Activated naive CD4-positive, alpha-beta T cell treated with anti-CD3 and anti-CD28 coated beads, Interleukin-2, amount 50 U/mL, for 72 hours (primary cell): ENCODE measurements at regions not wholly inside any gene's neighbourhood (a gene's known extent, or its start where the extent isn't known, plus 50 kb on each side); places are given as distances from the start of the nearest gene placed in this dataset.

Source experiments
- ATAC-seq, 2 donors: fragments of 150-1000 bp; cut with Tn5 transposase; 2 replicates each; pipeline ENCODE4 v1.10.0; 2021; ENCODE audit warnings: mild to moderate bottlenecking in 2 of 2, moderate library complexity in 2 of 2
- DNase-seq, 2 donors: peaks; one replicate each; pipeline ENCODE4 v3.0.0; 2021 to 2022; ENCODE audit warnings: low spot score in 2 of 2
- H3K27ac Mint-ChIP-seq, 2 donors: one replicate each; pipeline ENCODE4 v1.8.0; 2022; ENCODE audit warnings: mild to moderate bottlenecking in 2 of 2, mixed read lengths in 2 of 2
- H3K36me3 Mint-ChIP-seq, 2 donors: one replicate each; pipeline ENCODE4 v1.8.0; 2022; ENCODE audit warnings: mixed read lengths in 2 of 2
- H3K9me3 Mint-ChIP-seq, 2 donors: one replicate each; pipeline ENCODE4 v1.8.0; 2022; ENCODE audit warnings: mixed read lengths in 2 of 2

- ATAC-seq (no peak), DNase-seq (no peak)
- Mint-ChIP-seq H3K36me3 (peaks cover 0 to 5% of the 10 kb centered on the region in 2 donors), H3K27ac (no peak overlapping the region), H3K9me3 (peaks cover 15 to 29% of the 10 kb centered on the region in 2 donors)
Observed at GRCh38 chr12:127416796-127417195, 850.2 kb upstream of the TMEM132C start.

- no peak for ATAC-seq
- Mint-ChIP-seq H3K9me3 (peaks cover 18 to 23% of the 10 kb centered on the region in 2 donors), H3K36me3 (peaks cover 0 to 5% of the 10 kb centered on the region in 2 donors), H3K27ac (no peak overlapping the region)
- DNase-seq, result no peak
Observed at GRCh38 chr12:127419111-127419510, 847.9 kb upstream of the TMEM132C start.

GRCh38 chr12:127421614-127422013 lies 845.4 kb upstream of the TMEM132C start:
- peaks cover 22 to 24% of the 10 kb centered on the region in 2 donors for H3K9me3 Mint-ChIP-seq
- DNase-seq (no peak), ATAC-seq (no peak)
- H3K36me3 Mint-ChIP-seq, result peaks cover 0 to 5% of the 10 kb centered on the region in 2 donors
- no peak overlapping the region for H3K27ac Mint-ChIP-seq

GRCh38 chr12:127422935-127423566 lies 843.9 kb upstream of the TMEM132C start:
- Mint-ChIP-seq H3K36me3 (peaks cover 0 to 5% of the 10 kb centered on the region in 2 donors), H3K27ac (no peak overlapping the region), H3K9me3 (peaks cover 13 to 18% of the 10 kb centered on the region in 2 donors)
- no peak for ATAC-seq
- no peak for DNase-seq

- no peak for DNase-seq
- ATAC-seq, result no peak
- H3K27ac Mint-ChIP-seq, result no peak overlapping the region
- no peaks in the 10 kb centered on the region for H3K36me3 Mint-ChIP-seq
- H3K9me3 Mint-ChIP-seq, result peaks cover 8 to 12% of the 10 kb centered on the region in 2 donors
Observed at GRCh38 chr12:127425474-127425873, 841.5 kb upstream of the TMEM132C start.

GRCh38 chr12:127428420-127428819 lies 838.5 kb upstream of the TMEM132C start:
- ATAC-seq, result no peak
- H3K36me3 Mint-ChIP-seq, result no peaks in the 10 kb centered on the region
- peaks cover 7 to 8% of the 10 kb centered on the region in 2 donors for H3K9me3 Mint-ChIP-seq
- H3K27ac Mint-ChIP-seq, result no peak overlapping the region
- no peak for DNase-seq

- ATAC-seq (no peak), DNase-seq (no peak)
- H3K9me3 Mint-ChIP-seq, result peaks cover 8 to 13% of the 10 kb centered on the region in 2 donors
- no peak overlapping the region for H3K27ac Mint-ChIP-seq
- H3K36me3 Mint-ChIP-seq, result no peaks in the 10 kb centered on the region
Observed at GRCh38 chr12:127429551-127430285, 837.3 kb upstream of the TMEM132C start.

GRCh38 chr12:127430401-127430800 lies 836.6 kb upstream of the TMEM132C start:
- no peak for DNase-seq
- H3K9me3 Mint-ChIP-seq, result peaks cover 10 to 12% of the 10 kb centered on the region in 2 donors
- ATAC-seq, result no peak
- H3K27ac Mint-ChIP-seq, result no peak overlapping the region
- H3K36me3 Mint-ChIP-seq, result no peaks in the 10 kb centered on the region

- Mint-ChIP-seq H3K27ac (no peak overlapping the region), H3K9me3 (peaks cover 8 to 15% of the 10 kb centered on the region in 2 donors), H3K36me3 (no peaks in the 10 kb centered on the region)
- DNase-seq (no peak), ATAC-seq (no peak)
Observed at GRCh38 chr12:127431177-127431576, 835.8 kb upstream of the TMEM132C start.

- DNase-seq (no peak), ATAC-seq (no peak)
- H3K9me3 Mint-ChIP-seq, result peaks cover 8 to 15% of the 10 kb centered on the region in 2 donors
- H3K36me3 Mint-ChIP-seq, result no peaks in the 10 kb centered on the region
- no peak overlapping the region for H3K27ac Mint-ChIP-seq
Observed at GRCh38 chr12:127431594-127431993, 835.4 kb upstream of the TMEM132C start.

- Mint-ChIP-seq H3K27ac (no peak overlapping the region), H3K9me3 (peaks cover 20 to 23% of the 10 kb centered on the region in 2 donors), H3K36me3 (peaks cover 0 to 12% of the 10 kb centered on the region in 2 donors)
- DNase-seq (no peak), ATAC-seq (no peak)
Observed at GRCh38 chr12:127435439-127435838, 831.5 kb upstream of the TMEM132C start.

GRCh38 chr12:127438512-127439244 lies 828.3 kb upstream of the TMEM132C start:
- H3K36me3 Mint-ChIP-seq, result peaks cover 0 to 17% of the 10 kb centered on the region in 2 donors
- H3K9me3 Mint-ChIP-seq, result peaks cover 28 to 32% of the 10 kb centered on the region in 2 donors
- no peak overlapping the region for H3K27ac Mint-ChIP-seq
- no peak for ATAC-seq
- DNase-seq, result no peak

- Mint-ChIP-seq H3K9me3 (peaks cover 11 to 16% of the 10 kb centered on the region in 2 donors), H3K27ac (no peak overlapping the region), H3K36me3 (peaks cover 0 to 14% of the 10 kb centered on the region in 2 donors)
- DNase-seq (no peak), ATAC-seq (no peak)
Observed at GRCh38 chr12:127445581-127446139, 821.3 kb upstream of the TMEM132C start.

GRCh38 chr12:127448906-127449305 lies 818.1 kb upstream of the TMEM132C start:
- no peak for DNase-seq
- peaks cover 4% of the 10 kb centered on the region in 2 donors for H3K9me3 Mint-ChIP-seq
- H3K27ac Mint-ChIP-seq, result no peak overlapping the region
- ATAC-seq, result no peak
- peaks cover 0 to 8% of the 10 kb centered on the region in 2 donors for H3K36me3 Mint-ChIP-seq

- no peak overlapping the region for H3K27ac Mint-ChIP-seq
- H3K36me3 Mint-ChIP-seq, result no peaks in the 10 kb centered on the region
- no peak for DNase-seq
- ATAC-seq, result no peak
- peaks cover 0 to 4% of the 10 kb centered on the region in 2 donors for H3K9me3 Mint-ChIP-seq
Observed at GRCh38 chr12:127450826-127451225, 816.1 kb upstream of the TMEM132C start.

GRCh38 chr12:127455347-127456265 lies 811.4 kb upstream of the TMEM132C start:
- DNase-seq, result no peak
- H3K9me3 Mint-ChIP-seq, result peaks cover 0 to 4% of the 10 kb centered on the region in 2 donors
- no peak for ATAC-seq
- H3K27ac Mint-ChIP-seq, result no peak overlapping the region
- H3K36me3 Mint-ChIP-seq, result no peaks in the 10 kb centered on the region
